GM21737 (cell line): ENCODE measurements at regions not wholly inside any gene's neighbourhood (a gene's known extent, or its start where the extent isn't known, plus 50 kb on each side); places are given as distances from the start of the nearest gene placed in this dataset.
"Not testable (repeated sequence)": the region's sequence is repeated elsewhere in the genome, so short reads cannot be mapped to it uniquely, and the experiment has no call there.

Source experiments
- ATAC-seq: cut with Tn5 transposase; IDR thresholded peaks from one replicate; pipeline ENCODE4 v1.9.1; 2021; ENCODE audit warnings: mild to moderate bottlenecking, moderate library complexity; ENCODE audit not compliant: unreplicated experiment

- ATAC-seq: no peak
Measured at GRCh38 chr10:3396116-3396515, 223.5 kb upstream of the PITRM1 start.

- no peak for ATAC-seq
Measured at GRCh38 chr10:3395458-3395861, 222.9 kb upstream of the PITRM1 start.

GRCh38 chr10:3395041-3395440 lies 222.5 kb upstream of the PITRM1 start:
- ATAC-seq: no peak

GRCh38 chr10:3393958-3394357 lies 221.4 kb upstream of the PITRM1 start:
- ATAC-seq: no peak

GRCh38 chr10:3391657-3392056 lies 219.1 kb upstream of the PITRM1 start:
- ATAC-seq: no peak

GRCh38 chr10:3389130-3389529 lies 216.5 kb upstream of the PITRM1 start:
- ATAC-seq: no peak

- no peak for ATAC-seq
Measured at GRCh38 chr10:3385487-3385886, 212.9 kb upstream of the PITRM1 start.

- ATAC-seq: no peak
Measured at GRCh38 chr10:3382092-3382491, 209.5 kb upstream of the PITRM1 start.

- no peak for ATAC-seq
Measured at GRCh38 chr10:3380406-3381050, 207.9 kb upstream of the PITRM1 start.

- no peak for ATAC-seq
Measured at GRCh38 chr10:3376631-3377030, 204.0 kb upstream of the PITRM1 start.

GRCh38 chr10:3375505-3375904 lies 202.9 kb upstream of the PITRM1 start:
- no peak for ATAC-seq

- ATAC-seq: no peak
Measured at GRCh38 chr10:3374914-3375313, 202.3 kb upstream of the PITRM1 start.

- ATAC-seq: not testable (repeated sequence)
Measured at GRCh38 chr10:3373374-3374027, 200.9 kb upstream of the PITRM1 start.

GRCh38 chr10:3372281-3372680 lies 199.7 kb upstream of the PITRM1 start:
- ATAC-seq: no peak

- ATAC-seq: not testable (repeated sequence)
Measured at GRCh38 chr10:3371624-3372023, 199.0 kb upstream of the PITRM1 start.

GRCh38 chr10:3366735-3367405 lies 194.3 kb upstream of the PITRM1 start:
- ATAC-seq: no peak

- ATAC-seq: no peak
Measured at GRCh38 chr10:3366043-3366442, 193.5 kb upstream of the PITRM1 start.

- ATAC-seq: no peak
Measured at GRCh38 chr10:3365630-3366029, 193.0 kb upstream of the PITRM1 start.

GRCh38 chr10:3364768-3365480 lies 192.3 kb upstream of the PITRM1 start:
- ATAC-seq: no peak

GRCh38 chr10:3363311-3364045 lies 190.9 kb upstream of the PITRM1 start:
- ATAC-seq: no peak

- ATAC-seq: no peak
Measured at GRCh38 chr10:3362394-3362793, 189.8 kb upstream of the PITRM1 start.
